Stimulated activated CD8-positive, alpha-beta memory T cell treated with anti-CD3 and anti-CD28 coated beads, Interleukin-12 subunit alpha, Interleukin-12 subunit beta, amount 100 ng/mL, for 4 hours (primary cell): ENCODE measurements at regions not wholly inside any gene's neighbourhood (a gene's known extent, or its start where the extent isn't known, plus 50 kb on each side); places are given as distances from the start of the nearest gene placed in this dataset.

ENCODE experiments used
- DNase-seq: peaks from one replicate; pipeline ENCODE4 v3.0.0-alpha.2; 2020; ENCODE audit warnings: low read depth

DNA sequence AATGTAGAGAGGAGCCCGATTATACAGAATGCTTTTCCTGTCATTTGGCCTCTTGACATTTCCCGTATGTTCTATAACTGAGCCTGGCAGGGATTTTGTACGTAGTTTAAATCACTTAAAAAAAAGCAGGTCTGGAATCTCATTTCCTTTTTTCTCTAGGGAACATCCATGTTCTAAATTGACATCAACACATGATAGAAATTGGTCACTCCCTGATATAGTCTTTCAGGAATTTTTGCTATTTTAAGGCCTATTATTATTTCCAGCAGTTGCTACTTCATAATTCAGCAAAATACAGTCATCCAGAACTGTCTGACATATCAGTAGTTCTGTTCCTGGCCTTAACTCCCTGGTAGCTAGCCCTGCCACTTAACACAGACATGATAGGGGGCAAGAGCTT, 565.7 kb upstream of the ZEB2 start:
- DNase-seq: no peak

DNA sequence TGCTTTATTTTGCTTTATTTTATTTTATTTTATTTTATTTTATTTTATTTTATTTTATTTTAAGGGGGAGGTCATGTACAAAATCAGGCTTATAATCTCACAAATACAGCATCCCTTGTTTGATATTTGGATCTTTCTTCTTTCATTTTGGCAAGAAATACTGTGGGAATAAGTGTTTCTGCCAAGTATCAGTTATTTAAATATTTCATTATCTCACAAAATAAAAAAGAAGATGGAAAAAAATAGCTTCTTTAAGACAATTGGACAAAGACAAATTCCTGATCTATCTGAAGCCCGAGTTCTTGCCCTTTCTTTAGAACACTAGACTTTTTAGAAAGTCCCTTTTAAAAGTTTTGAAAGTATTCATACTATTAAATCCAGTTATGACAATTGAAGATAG, 560.5 kb upstream of the ZEB2 start:
- no peak for DNase-seq

DNA sequence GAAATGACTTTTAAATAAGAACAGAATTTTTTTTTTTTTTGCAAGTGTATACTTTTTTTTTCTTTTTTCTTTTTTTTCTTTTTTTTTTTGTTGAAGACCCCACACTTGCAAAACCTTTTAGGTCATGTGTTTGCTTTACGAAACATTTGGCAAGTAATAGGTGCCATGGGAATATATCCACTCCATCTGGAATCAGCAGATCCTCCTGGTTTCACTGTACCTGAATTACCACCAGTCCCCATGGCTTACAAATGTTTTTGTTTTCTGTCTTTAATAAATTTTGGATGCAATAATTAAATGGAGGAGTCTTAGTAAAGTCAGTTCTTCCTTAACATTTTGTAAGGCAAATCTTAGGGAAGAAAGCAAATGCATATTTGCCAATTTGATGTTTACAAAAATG, 559.7 kb upstream of the ZEB2 start:
- no peak for DNase-seq

DNA sequence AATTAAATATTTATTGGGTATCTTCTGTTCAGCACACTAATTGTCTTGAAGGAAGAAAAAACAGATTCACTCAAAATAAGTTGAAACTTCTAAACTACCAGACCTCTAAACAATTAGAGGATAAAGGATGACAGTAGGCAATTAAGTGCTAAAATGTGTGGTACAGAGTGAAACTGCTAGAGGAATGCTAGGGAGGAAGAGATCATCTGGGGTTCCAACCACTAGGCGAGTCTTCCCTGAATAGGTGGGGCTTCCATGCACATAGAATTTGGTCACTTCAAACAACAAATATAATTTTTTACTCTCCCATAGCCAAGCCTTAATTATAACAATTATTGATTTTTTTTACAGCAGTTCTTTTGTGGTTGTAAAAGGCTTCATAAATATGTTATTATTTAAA, 559.0 kb upstream of the ZEB2 start:
- no peak for DNase-seq

DNA sequence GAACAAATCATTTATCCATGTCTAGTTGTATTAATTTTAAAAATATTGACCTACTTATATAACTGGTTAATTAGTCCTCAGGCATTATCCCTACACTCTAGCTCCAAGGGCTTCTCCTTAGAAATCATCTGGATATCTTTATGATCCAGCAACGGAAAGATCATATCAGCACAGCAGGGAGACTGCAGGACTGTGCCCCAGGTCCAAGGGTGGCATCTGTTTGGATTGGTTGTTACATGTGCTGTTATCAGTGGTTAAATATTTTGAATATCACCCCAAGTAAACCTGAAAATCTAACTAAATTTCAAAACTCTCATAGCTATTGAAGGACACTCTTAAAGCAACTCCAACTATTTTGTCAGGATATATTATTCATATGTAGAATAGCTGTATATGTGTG, 556.2 kb upstream of the ZEB2 start:
- DNase-seq: no peak

DNA sequence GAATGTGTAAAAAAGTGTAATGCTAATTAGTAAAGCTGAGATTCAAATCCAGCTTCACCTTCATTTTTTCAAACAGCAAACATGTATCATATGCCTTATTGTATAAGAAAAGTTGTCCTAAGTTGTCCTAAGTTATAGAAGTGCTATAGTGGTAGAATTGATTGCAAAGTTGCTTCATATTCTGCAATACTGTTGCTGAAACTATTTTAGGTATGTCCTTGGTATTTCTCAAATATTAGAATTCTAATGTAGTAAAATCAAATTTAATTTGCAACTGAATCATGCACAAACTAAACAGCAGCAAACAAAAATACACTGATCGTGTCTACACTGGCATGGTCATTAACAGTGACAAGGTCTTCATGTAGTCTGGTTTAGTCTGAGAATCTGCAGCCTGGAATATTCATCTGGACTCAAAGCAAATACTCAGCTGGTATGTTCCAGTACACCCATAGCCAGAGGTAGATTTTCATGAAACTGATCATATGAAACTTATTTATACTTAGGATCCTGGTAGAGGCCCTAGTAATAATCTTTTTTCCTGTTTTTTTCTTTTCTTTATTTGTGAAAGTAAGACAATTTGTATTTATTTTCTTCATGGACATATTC, 555.6 kb upstream of the ZEB2 start:
- DNase-seq: no peak

DNA sequence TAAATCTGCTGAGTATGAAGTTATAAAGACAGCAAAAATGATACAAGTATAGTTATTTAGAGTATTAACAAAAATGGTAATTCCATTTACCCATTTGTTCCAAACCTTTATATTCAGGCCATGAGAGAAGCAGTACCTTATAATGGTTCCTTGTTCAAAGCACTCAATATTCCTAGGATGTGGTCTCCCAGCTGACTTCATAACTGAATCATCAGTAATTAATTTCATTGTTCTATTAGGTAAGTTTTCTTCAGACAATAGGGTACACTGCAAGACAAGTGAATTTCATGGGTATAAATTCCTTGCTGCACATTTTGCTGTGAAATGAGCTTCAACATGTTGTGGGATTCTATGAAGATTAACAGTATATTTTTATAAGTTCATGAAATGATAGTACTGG, 550.8 kb upstream of the ZEB2 start:
- no peak for DNase-seq

DNA sequence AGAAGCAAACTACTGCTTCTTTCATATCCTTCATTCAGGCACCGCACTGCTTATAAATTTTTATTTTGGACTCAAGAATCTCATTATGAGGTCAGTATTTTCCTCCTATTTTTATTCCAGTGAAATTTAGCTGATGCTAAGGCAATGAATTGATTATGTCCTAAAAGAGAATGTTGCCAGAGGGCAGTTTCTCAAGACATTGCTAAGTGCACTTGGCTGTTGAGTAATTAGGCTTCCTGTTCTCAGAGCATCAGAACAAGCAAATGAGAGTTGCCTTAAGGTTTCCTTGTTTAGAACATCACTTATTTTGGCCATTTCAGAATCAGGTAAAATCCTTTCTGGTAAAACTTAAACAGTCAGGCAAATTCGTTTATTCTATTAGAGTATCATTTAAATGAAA, 548.6 kb upstream of the ZEB2 start:
- DNase-seq: no peak

DNA sequence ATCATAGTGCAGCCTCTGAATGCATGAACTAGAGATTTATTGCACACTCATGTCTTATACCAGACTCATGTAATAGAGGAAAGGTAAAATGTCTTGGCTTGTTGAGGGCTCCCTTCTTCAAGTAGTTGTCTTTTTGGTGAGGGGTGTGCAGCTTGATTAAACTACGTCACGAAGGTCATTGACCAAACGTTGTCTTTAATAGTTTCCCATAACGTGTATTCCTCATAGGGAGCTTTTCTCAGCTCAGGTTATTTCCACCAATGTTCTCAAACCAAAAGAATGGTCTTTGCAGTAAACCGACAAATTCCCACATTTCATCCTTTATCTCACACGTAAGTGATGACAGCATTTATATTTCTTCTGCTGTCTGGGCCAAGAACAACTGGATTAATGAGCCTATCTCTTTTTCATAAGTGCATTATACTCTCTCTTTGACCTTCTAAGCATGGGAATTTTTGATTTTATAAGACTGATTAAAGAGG, 547.7 kb upstream of the ZEB2 start:
- no peak for DNase-seq

DNA sequence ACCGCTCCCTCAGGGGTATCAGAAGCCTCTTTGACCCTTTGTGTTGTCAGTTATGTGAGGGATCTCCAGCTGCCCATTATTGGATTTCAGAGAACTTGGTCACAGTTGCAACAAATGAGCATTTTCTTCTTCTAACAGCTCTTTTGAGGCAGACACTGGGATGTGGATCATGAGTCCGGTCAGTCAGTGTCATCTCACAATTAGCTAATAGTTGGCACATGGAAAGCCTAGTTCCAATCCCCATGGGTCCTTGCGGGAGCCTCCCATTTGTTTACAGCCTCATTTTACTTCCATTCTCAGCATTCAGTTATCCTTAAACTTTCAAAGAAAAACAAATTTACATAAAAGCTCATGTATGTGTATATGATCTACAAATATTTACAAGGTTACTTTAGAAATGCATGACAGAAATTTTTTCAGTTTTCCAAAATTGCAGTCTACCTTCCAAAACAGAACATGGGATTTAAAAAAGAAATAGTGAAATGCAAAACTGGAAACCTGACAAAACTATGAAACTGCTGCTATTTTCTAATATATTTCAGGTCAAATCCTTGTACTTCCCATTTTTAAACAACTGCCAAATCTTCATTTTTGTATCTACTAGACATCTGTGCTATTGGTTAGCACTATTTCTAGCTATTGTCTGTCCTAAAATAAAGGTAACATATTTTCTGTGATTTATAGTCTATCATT, 547.1 kb upstream of the ZEB2 start:
- DNase-seq: no peak

DNA sequence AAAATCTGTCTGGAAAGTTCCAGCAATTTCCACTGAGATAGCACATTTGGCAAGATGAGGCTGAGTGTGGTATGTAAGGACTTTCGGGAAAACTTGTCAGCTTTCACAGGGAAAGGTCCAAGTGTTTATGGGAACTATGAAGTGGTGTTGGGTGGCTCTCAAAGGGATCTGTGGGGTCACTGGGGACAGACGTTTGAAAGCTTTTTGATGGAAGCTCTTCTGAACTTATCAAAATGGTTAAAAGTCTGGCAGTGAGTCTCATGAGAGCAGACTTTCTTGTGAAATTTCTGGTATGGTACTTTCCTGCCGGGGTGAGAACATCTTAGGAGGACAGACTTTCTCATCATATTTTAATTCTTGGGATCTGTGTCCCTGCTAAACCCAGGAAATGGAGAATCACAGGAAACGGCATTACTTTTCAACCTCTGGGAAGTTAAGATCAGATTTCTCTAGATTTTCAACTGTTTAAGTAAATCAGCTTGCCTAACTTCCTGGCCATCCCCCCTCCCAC, 546.3 kb upstream of the ZEB2 start:
- no peak for DNase-seq

DNA sequence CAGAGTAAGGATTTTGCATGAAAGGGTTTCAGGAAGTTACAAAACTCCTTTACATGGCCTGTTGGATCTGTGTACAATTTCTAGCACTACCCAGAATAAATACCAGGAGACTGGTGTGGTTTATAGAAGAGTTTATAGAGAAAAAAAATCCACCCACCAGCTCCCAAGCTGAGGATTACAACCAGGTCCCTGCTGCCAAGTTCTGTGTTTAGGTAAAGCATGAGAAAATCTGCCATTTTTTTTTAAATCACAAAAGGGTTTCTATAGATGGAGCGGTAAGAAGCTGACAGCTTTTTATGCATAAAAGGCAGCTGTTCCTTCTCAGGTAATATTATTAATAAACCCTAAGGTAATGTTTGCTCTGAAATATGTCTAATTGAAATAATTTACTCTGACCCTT, 545.4 kb upstream of the ZEB2 start:
- DNase-seq: no peak

DNA sequence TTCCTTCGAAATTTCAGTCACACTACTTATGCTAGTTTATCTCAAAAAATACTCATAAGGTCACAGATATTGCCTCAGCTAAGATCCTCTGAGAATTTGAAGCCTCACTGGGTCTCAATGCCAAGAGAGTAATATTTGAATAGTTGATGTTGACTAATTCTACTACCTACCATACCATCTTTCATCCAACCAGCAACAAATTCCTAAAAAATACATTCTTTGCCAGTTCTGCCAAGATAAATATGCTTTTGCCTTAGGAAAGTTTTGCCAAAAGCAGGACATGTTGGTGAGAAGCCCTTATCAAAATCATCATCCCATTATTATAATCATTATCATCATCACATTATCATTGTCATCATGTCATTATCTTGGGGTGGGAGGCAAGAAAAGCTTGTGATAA, 544.6 kb upstream of the ZEB2 start:
- DNase-seq: no peak

DNA sequence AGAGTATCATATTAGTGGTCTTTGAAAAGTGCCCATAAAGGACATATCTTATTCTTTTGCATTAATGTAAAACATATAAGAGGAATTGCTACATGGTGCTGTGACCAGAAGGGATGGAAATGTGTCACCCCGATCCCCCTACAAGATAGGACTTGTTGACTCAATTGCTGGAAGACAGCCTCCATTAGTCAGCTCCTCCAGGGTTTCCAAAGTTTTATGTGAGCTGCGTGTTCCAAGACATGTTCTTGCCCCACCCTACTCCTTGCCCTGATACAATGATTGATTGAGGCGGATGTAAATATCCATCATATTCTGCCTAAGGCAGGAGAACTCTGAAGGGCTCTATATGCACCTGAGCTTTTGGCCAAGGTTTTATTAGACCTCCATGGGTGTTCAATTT, 541.0 kb upstream of the ZEB2 start:
- no peak for DNase-seq

DNA sequence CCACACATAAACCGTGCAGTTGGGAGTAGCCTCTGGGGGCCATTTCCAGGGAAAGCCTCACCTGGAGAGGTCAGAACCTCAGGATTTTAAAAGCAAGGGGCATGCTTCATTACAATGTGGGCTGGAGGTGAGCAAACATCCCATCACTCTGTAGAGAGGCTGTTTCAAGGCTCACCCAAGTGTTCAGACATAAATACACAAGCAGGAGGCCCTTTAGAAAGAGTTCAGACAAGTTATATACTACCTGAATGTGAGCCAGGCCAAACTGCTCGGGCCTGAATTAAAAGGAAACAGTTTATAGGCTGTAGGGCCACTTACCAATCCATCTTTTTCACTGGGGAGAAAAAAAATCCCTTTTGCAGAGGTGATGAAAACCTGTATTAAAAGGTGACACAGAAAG, 540.0 kb upstream of the ZEB2 start:
- no peak for DNase-seq

DNA sequence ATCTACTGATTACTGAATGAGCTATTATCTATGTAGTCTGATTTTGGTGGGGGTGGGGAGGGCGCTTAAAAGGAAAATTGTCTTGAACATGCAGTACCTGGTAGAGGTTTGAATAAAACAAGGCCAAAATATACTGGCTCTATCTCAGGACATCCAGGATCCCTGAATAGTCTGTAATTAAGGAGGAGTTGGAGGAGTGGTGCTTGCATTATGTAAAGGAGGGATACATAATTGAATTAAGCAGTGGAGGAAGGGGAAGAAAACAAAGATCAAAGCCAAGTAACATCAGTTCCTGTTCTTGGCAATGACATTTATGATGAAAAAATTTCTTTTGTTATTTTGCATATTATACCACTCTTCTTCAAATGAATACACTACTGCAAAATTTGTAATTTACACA, 539.4 kb upstream of the ZEB2 start:
- DNase-seq: no peak

DNA sequence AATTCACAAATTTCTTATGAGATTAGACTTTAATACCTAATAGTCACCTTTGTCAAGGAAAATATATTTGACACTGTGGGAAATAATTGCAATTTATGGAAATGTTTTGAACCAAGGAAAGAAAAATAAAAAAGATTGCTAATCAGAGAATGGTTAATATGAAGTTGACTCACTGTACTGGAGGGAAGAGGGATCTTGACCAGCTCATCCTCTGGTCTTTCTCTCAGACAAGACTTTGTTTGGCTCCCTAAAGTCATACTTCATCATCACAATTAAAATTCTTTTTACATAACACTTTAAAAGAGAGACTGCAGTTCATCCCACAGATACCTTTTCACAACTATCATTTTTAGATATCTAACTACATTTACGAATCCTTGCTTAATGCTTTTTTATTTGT, 538.5 kb upstream of the ZEB2 start:
- no peak for DNase-seq

DNA sequence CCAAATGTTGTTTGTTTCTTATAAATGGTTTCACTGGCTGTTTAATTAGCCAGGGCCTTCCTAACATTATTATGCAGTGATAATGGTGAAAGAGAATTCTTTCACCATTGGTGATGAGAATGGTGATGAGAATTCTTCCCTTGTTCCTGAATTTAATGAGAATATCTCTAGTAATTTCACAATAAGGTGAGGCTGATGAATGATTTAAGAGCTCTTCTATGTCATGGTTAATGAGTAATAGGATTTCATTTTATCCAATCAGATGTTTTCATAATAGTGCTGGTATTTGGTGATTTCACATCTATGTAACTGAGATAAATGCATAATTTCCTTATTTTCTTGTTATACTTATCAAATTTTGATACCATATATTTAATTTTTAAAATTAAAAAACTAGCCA, 535.7 kb upstream of the ZEB2 start:
- DNase-seq: no peak

DNA sequence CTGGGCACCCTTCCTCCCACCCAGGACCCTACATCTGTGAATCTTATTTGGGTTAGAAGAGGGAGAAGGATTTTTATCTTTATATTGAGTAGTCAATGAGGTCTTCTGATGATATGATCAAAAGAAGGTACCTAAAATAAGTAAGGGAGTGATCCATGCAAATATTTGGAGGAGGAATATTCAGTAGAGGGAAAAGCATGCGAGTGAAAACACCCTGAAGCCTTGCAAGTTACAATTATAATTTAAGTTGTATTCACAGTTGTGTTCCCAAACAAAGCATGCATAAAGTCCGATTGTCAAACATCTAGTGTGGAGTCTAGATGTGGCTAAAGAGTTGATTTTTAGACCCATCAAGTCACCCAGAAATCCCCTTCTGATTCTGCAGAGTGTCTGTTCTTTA, 530.2 kb upstream of the ZEB2 start:
- DNase-seq: no peak

DNA sequence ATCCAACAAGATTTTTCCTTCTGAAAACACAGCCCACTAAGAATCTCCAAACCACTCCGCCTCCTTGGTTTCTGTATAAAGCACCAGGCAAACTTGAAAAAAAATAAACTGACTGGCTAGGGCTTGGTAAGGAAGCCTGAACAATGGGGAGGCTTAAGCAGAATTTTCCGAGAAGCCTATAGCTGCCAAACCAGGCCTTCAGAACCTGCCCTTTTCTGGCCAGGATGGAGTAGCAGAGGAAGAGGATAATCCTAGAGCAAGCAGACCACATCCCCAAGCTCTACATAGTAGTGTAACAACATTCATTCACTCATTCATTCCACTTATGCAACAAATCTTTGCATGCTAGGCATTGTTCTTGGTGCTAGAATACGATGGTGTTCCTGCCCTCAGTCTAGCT, 529.6 kb upstream of the ZEB2 start:
- DNase-seq: no peak

DNA sequence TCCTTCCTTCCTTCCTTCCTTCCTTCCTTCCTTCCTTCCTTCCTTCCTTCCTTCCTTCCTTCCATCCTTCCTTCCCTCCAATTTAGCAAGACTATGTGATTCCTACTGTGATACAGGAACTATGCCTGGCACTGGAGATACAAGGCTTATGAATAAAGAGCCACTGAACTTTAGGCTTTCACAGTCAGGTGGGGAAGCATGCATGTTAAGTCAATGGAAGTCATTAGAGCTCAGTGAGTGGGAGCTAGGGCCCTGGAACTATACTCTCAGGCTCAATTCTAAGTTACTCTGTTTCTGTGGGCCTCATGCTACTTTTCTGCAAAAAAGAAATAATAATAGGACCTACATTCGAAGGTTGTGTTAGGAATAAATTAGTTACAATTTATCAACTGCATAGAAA, 527.6 kb upstream of the ZEB2 start:
- DNase-seq: no peak

DNA sequence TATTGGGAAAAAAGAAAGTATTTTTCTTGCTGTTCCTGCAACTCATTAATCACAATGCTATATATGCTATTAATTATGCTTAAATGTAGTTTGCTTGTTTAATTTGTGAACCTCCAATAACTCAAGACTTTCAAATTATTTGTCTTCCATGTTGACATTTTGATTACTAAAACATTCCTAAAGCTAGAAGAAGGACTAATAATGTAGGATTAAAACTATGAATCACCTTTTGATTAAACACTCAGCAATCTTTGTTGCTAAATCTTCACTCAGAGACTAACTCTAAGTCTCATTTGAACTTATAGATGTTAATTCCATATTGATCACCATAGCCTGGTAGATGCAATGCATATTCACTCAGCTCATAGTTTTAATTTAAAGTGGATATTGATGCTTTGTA, 524.6 kb upstream of the ZEB2 start:
- no peak for DNase-seq

DNA sequence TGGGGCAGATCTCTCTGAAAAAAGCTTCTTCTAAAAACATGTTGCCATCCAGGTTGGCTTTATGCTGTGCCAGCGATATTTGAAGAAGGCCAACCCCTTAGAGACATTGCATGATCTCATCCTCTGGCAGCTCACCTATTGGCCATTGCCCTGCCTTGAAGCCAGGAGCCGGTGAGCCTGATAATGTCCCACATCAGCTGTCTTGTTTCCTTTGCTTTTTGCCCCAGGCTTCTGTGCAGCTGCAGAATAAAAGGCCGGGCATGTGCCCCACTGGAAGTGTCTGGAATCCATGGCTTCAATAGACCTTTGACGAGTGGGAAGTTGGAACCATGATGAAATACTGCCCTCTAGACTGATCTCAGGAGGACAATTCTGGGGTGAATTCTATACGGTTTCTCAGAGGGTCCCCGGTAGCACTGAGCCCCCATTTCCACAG, 523.5 kb upstream of the ZEB2 start:
- no peak for DNase-seq

DNA sequence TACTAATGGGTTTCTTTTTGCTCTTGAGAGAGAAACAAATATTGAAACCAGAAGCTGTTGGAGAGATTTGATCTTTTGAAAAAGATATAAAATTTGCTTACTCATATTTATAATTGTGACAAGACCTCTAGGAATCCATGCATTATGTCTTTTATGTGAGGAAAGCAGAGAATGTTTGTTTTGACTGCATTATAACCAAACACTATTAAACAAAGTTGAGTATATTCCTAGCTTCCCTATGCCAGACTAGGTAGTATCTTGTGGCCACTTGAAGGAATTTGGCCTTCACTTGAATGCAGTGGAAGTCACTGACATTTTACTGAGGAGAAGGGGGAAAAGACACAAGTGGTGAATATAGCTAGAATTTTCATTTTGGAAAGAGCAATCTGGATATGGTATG, 521.8 kb upstream of the ZEB2 start:
- no peak for DNase-seq
